C4-2B (cell line): ENCODE measurements at regions not wholly inside any gene's neighbourhood (a gene's known extent, or its start where the extent isn't known, plus 50 kb on each side); places are given as distances from the start of the nearest gene placed in this dataset.

ENCODE experiments used
- CTCF ChIP-seq: fragments of 450-650 bp; conservative IDR thresholded peaks from 2 replicates; pipeline ENCODE4 v1.5.1; 2017; ENCODE audit warnings: mild to moderate bottlenecking
- ZFX ChIP-seq: fragments of 450-650 bp; IDR thresholded peaks from 2 replicates; pipeline ENCODE4 v1.6.1; 2017

GRCh38 chrX:7996851-7997250 is 69.6 kb upstream of the PNPLA4 start:
- no peak for TF ChIP-seq CTCF
- no peak for TF ChIP-seq ZFX
